Upper lobe of right lung (tissue), 1 donor: ENCODE measurements at regions not wholly inside any gene's neighbourhood (a gene's known extent, or its start where the extent isn't known, plus 50 kb on each side); places are given as distances from the start of the nearest gene placed in this dataset.

Experiments
- ATAC-seq: fragments of 200-7000 bp; cut with Tn5 transposase; one replicate; pipeline ENCODE4 v1.9.1; 2020; ENCODE audit warnings: mild to moderate bottlenecking, moderate library complexity
- DNase-seq: peaks from one replicate; pipeline ENCODE4 v3.0.0-alpha.2; 2020
- H3K27ac ChIP-seq: fragments of 200-600 bp; one replicate; pipeline ENCODE4 v1.8.0; 2022
- H3K27me3 ChIP-seq: fragments of 200-600 bp; one replicate; pipeline ENCODE4 v1.8.0; 2022; ENCODE audit warnings: mild to moderate bottlenecking
- H3K36me3 ChIP-seq: fragments of 200-600 bp; one replicate; pipeline ENCODE4 v1.8.0; 2022
- H3K4me1 ChIP-seq: fragments of 200-600 bp; one replicate; pipeline ENCODE4 v1.8.0; 2022
- H3K4me3 ChIP-seq: fragments of 200-600 bp; one replicate; pipeline ENCODE4 v1.8.0; 2022; ENCODE audit warnings: mild to moderate bottlenecking
- H3K9me3 ChIP-seq: fragments of 200-600 bp; one replicate; pipeline ENCODE4 v1.8.0; 2022
- CTCF ChIP-seq: fragments of 200-600 bp; IDR thresholded peaks from one replicate; pipeline ENCODE4 v1.8.0; 2022; ENCODE audit warnings: antibody characterized with exemption
- intact Hi-C: fragments of 100-400 bp; cut with DNase I; formaldehyde crosslinking; loops from one replicate; pipeline ENCODE4 v1.11.0; 2022
- donor health status: DM: no; HTN: yes; CAD: no; lungs with severe emphysema.

- no peaks in the 10 kb centered on the region for H3K4me1 ChIP-seq
- H3K27ac ChIP-seq, result no peak overlapping the region
Observed at GRCh38 chr2:217054791-217055190, 194.9 kb upstream of the TNP1 start.

GRCh38 chr2:217052856-217053577 lies 193.2 kb upstream of the TNP1 start:
- DNase-seq (no peak), ATAC-seq (no peak)
- no peak for TF ChIP-seq CTCF
- Histone ChIP-seq H3K27me3 (no peaks in the 10 kb centered on the region), H3K4me1 (no peaks in the 10 kb centered on the region), H3K36me3 (no peaks in the 10 kb centered on the region), H3K9me3 (no peaks in the 10 kb centered on the region), H3K4me3 (no peak overlapping the region), H3K27ac (no peak overlapping the region)
- intact Hi-C loops, result no loop called here

More at GRCh38 chr2:217054791-217055190, 194.9 kb upstream of the TNP1 start:
- H3K36me3 ChIP-seq, result no peaks in the 10 kb centered on the region
- ATAC-seq, result no peak
- no peaks in the 10 kb centered on the region for H3K27me3 ChIP-seq
- DNase-seq, result no peak
- H3K9me3 ChIP-seq, result no peaks in the 10 kb centered on the region
- H3K4me3 ChIP-seq, result no peak overlapping the region
- no peak for TF ChIP-seq CTCF
- intact Hi-C loops, result no loop called here

- H3K27ac ChIP-seq, result no peak overlapping the region
- no peak for TF ChIP-seq CTCF
- H3K27me3 ChIP-seq, result no peaks in the 10 kb centered on the region
- no peaks in the 10 kb centered on the region for H3K36me3 ChIP-seq
- DNase-seq (no peak), ATAC-seq (no peak)
- no peak overlapping the region for H3K4me3 ChIP-seq
- H3K4me1 ChIP-seq, result no peaks in the 10 kb centered on the region
- intact Hi-C loops, result no loop called here
- H3K9me3 ChIP-seq, result no peaks in the 10 kb centered on the region
Observed at GRCh38 chr2:217051416-217051815, 191.6 kb upstream of the TNP1 start.

GRCh38 chr2:217049956-217050355 lies 190.1 kb upstream of the TNP1 start:
- TF ChIP-seq CTCF, result no peak
- Histone ChIP-seq H3K9me3 (no peaks in the 10 kb centered on the region), H3K36me3 (no peaks in the 10 kb centered on the region), H3K27ac (no peak overlapping the region), H3K4me3 (no peak overlapping the region), H3K4me1 (no peaks in the 10 kb centered on the region), H3K27me3 (no peaks in the 10 kb centered on the region)
- ATAC-seq (no peak), DNase-seq (no peak)
- intact Hi-C loops, result no loop called here

GRCh38 chr2:217049422-217049821 lies 189.6 kb upstream of the TNP1 start:
- DNase-seq (no peak), ATAC-seq (no peak)
- no peak overlapping the region for H3K27ac ChIP-seq
- no peaks in the 10 kb centered on the region for H3K4me1 ChIP-seq
- no peaks in the 10 kb centered on the region for H3K9me3 ChIP-seq
- no peaks in the 10 kb centered on the region for H3K36me3 ChIP-seq
- H3K4me3 ChIP-seq, result no peak overlapping the region
- H3K27me3 ChIP-seq, result no peaks in the 10 kb centered on the region
- intact Hi-C loops, result no loop called here
- no peak for TF ChIP-seq CTCF

- no peak for DNase-seq
- Histone ChIP-seq H3K4me1 (no peaks in the 10 kb centered on the region), H3K27me3 (no peaks in the 10 kb centered on the region), H3K27ac (no peak overlapping the region), H3K4me3 (no peak overlapping the region), H3K36me3 (no peaks in the 10 kb centered on the region), H3K9me3 (no peaks in the 10 kb centered on the region)
- TF ChIP-seq CTCF, result no peak
- intact Hi-C loops, result no loop called here
- no peak for ATAC-seq
Observed at GRCh38 chr2:217048730-217049129, 188.9 kb upstream of the TNP1 start.
